Activated naive CD8-positive, alpha-beta T cell treated with anti-CD3 and anti-CD28 coated beads, Interleukin-2, amount 10 ng/mL, durations not matched to agents 7 days and 5 days (primary cell): ENCODE measurements at regions not wholly inside any gene's neighbourhood (a gene's known extent, or its start where the extent isn't known, plus 50 kb on each side); places are given as distances from the start of the nearest gene placed in this dataset.

Source experiments
- ATAC-seq: fragments of 150-1000 bp; cut with Tn5 transposase; one replicate; pipeline ENCODE4 v1.10.0; 2021; ENCODE audit warnings: low read depth, moderate library complexity
- POLR2A ChIA-PET: fragments of 350-600 bp; sonication (Branson Sonifier 250); formaldehyde crosslinking; loops from one replicate; lab custom pipeline; 2021; ENCODE audit warnings: antibody characterized with exemption; lab: Charles Lee
- DNase-seq: peaks from one replicate; pipeline ENCODE4 v3.0.0; 2021
- H3K27ac Mint-ChIP-seq: one replicate; pipeline ENCODE4 v1.8.0; 2022; ENCODE audit warnings: mild to moderate bottlenecking, mixed read lengths
- H3K27me3 Mint-ChIP-seq: one replicate; pipeline ENCODE4 v1.8.0; 2022; ENCODE audit warnings: mild to moderate bottlenecking, moderate library complexity, mixed read lengths
- H3K36me3 Mint-ChIP-seq: one replicate; pipeline ENCODE4 v1.8.0; 2021; ENCODE audit warnings: mild to moderate bottlenecking, mixed read lengths
- H3K4me1 Mint-ChIP-seq: one replicate; pipeline ENCODE4 v1.8.0; 2021; ENCODE audit warnings: mixed read lengths
- H3K4me3 Mint-ChIP-seq: one replicate; pipeline ENCODE4 v1.8.0; 2022; ENCODE audit warnings: mild to moderate bottlenecking, moderate library complexity, mixed read lengths
- H3K9me3 Mint-ChIP-seq: one replicate; pipeline ENCODE4 v1.8.0; 2021; ENCODE audit warnings: mixed read lengths

GRCh38 chr6:119637768-119638167 is 288.2 kb upstream of the MAN1A1 start:
- Mint-ChIP-seq H3K9me3 (no peaks in the 10 kb centered on the region), H3K27me3 (peaks cover 3% of the 10 kb centered on the region), H3K27ac (no peak overlapping the region), H3K36me3 (no peaks in the 10 kb centered on the region), H3K4me3 (no peak overlapping the region), H3K4me1 (peaks cover 3% of the 10 kb centered on the region)
- DNase-seq (no peak), ATAC-seq (no peak)
- POLR2A ChIA-PET: no interaction called here

DNA sequence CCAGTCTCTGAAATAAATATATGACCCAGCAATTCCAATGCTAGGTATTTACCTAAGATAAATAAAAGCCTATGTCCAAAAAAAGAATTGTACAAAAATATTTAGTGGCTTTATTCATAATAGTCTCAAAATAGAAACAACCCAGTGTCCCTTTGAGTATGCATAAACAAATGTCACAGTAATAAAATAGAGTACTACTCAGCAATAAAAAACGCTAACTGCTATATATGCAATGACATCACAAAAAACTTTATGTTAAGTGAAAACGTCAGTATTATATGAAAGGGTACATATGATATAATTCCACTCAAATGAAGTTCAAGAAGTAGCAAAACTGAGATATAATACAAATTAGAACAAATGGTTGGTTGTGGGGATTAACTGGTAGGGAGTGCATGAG is 286.5 kb upstream of the MAN1A1 start:
- Mint-ChIP-seq H3K9me3 (no peaks in the 10 kb centered on the region), H3K27ac (no peak overlapping the region), H3K36me3 (no peaks in the 10 kb centered on the region), H3K4me3 (no peak overlapping the region), H3K27me3 (peaks cover 3% of the 10 kb centered on the region), H3K4me1 (peaks cover 3% of the 10 kb centered on the region)
- no peak for ATAC-seq
- DNase-seq: no peak
- POLR2A ChIA-PET: no interaction called here

DNA sequence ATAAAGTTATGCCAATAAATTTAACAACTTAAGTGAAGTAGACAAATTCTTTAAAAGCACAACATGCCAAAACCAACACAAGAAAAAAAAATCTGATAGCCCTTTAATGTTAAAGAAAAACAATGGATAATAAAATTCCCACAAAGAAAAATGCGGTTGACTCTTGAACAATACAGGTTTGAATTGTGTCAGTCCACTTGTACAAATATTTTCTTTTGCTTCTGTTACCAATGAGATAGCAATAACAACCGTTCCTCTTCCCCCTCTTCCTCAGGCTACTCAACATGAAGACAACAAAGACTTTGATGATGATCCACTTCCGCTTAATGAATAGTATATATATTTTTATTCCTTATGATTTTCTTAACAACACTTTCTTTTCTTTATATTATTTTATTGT is 283.9 kb upstream of the MAN1A1 start:
- Mint-ChIP-seq H3K27me3 (no peaks in the 10 kb centered on the region), H3K27ac (no peak overlapping the region), H3K4me3 (no peak overlapping the region), H3K4me1 (peaks cover 3% of the 10 kb centered on the region), H3K9me3 (no peaks in the 10 kb centered on the region), H3K36me3 (no peaks in the 10 kb centered on the region)
- DNase-seq (no peak), ATAC-seq (no peak)
- POLR2A ChIA-PET: no interaction called here

DNA sequence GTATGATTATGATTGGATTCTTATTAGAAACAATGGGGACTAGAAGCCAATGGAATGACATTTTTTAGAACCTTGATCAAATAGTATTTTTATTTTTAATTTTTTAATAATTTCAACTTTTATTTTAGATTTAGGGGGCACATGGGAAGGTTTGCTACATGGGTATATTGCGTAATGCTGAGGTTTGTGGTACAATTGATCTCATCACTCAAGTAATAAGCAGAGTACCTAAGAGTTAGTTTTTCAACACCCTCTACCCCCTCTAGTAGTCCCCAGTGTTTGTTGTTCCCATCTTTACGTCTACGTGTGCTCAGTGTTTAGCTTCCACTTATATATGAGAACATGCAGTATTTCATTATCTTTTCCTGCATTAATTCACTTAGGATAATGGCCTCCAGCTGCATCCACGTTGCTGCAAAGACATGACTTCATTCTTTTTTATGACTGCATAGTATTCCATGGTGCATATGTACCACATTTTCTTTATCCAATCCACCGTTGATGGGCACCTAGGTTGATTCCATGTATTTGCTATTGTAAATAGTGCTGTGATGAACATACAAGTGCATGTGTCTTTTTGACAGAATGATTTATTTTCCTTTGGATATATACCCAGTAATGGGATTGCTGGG is 281.1 kb upstream of the MAN1A1 start:
- Mint-ChIP-seq H3K27ac (no peak overlapping the region), H3K4me1 (no peaks in the 10 kb centered on the region), H3K9me3 (no peaks in the 10 kb centered on the region), H3K36me3 (no peaks in the 10 kb centered on the region), H3K27me3 (no peaks in the 10 kb centered on the region), H3K4me3 (no peak overlapping the region)
- ATAC-seq (no peak), DNase-seq (no peak)
- POLR2A ChIA-PET: no interaction called here

DNA sequence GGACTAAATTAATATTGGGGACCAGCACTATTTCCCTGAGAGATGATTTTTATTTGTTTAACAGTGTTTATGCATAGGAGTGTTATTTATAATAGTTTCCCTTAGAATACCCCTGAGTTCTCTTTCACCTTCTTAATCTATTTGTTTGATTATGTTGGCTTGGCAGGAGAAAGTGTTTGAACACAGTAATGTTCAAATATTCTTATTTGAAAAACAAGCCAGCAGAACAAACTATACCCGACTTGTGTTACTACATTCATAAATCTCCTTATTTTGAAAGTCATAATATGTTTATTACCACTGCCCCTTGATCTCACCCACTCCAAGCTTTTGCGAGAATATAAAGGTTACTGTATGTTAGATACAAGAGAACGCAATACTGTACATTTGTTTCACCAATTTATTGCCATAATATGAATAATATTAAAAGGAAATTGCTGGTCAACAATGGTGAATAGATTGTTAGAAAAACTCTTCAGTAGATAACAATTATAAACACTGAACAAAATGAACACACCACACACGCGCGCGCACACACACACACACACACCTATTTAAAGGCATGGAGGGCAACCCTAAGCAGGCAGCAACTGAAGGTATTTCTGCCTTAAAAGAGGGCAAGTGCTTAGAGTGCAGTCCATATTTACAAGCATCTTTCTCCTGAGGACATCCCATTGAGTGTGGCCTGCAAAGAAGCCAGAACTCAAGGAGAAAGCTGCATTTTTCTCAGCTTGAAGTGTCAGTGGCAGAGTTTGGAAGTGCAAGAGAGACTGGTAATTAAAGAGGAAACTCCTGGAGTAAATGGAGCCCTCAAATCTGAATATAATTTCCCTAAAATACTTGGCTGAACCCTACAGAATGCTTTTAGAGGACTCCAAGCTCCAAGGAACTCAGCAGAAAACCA is 279.4 kb upstream of the MAN1A1 start:
- Mint-ChIP-seq H3K36me3 (no peaks in the 10 kb centered on the region), H3K27ac (no peak overlapping the region), H3K4me1 (no peaks in the 10 kb centered on the region), H3K27me3 (no peaks in the 10 kb centered on the region), H3K9me3 (no peaks in the 10 kb centered on the region), H3K4me3 (no peak overlapping the region)
- no peak for ATAC-seq
- DNase-seq: no peak
- POLR2A ChIA-PET: no interaction called here

DNA sequence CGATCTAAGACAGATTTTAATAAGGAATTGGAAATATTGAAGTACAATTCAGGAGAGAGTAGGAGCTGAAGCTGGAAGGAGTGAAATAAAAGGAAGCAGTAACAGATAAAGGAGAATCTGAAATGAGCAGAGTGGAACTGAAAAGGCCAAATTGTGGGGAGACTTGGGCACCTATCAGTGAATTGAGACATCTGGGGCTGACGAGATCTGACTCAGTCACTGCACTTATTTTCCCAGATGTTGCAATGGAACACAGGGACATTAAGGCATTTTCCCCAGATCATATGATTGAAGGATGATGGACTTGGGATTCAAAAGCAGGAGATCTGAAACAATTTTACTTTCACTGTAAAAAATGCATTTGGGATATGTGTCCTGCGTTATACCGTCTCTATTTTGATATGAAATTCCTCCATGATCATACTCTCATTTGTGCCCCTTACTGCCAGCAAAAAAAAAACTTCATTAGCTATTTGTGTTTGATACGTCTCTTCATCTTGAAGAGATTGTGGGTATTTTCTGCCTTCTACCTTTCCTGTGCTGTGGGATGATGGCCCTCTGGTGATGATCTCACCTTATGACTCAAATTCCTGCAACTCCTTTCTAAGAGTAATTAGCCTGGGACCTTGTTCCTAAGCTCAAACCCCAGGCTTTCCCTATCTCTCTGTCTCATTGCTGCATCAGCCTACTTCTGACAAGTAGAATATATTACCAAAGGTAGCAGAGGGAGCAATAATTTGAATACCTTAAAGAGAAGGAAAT is 278.5 kb upstream of the MAN1A1 start:
- H3K4me3 Mint-ChIP-seq: no peak overlapping the region
- H3K27ac Mint-ChIP-seq: no peak overlapping the region
- H3K27me3 Mint-ChIP-seq: no peaks in the 10 kb centered on the region
- no peaks in the 10 kb centered on the region for H3K4me1 Mint-ChIP-seq
- POLR2A ChIA-PET: no interaction called here
- no peaks in the 10 kb centered on the region for H3K9me3 Mint-ChIP-seq
- DNase-seq (no peak), ATAC-seq (no peak)
- H3K36me3 Mint-ChIP-seq: no peaks in the 10 kb centered on the region

- Mint-ChIP-seq H3K9me3 (no peaks in the 10 kb centered on the region), H3K27me3 (no peaks in the 10 kb centered on the region), H3K4me3 (no peak overlapping the region), H3K27ac (no peak overlapping the region), H3K4me1 (no peaks in the 10 kb centered on the region), H3K36me3 (no peaks in the 10 kb centered on the region)
- DNase-seq (no peak), ATAC-seq (no peak)
- POLR2A ChIA-PET: no interaction called here
Observed at GRCh38 chr6:119626884-119627619, 277.5 kb upstream of the MAN1A1 start.

DNA sequence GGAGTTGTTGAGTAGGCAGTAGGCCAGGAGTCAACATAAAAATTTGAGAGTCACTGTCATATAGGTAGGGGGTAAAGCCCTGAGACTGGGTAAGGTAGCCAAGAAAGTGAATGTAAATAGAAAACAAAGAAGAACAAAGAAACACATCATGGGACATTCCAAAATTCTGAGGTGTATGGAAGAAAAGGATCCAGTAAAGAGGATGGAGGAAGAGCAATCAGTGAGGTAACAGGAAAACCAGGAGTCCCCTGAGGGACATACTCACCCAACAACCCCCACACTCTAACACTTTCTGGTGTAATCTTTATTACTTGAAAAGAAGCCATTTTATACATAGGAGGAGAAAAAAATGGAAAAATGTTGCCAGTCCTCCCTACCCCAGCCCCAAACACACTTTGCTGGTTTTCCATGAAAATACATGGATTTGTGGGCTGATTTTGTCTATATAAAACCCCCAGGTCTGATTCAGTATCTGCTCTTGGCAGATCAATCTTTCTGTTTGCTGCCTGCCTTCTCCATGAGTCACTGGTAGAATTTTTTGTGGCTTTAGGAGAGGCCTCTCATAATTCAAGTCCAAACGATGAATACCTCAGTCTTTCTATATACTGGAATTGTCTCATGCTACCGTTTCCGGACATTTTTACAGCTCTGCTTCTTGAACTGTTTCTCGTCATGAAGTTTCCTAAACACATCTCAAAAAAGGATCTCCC is 271.4 kb upstream of the MAN1A1 start:
- Mint-ChIP-seq H3K9me3 (no peaks in the 10 kb centered on the region), H3K4me3 (no peak overlapping the region), H3K4me1 (no peaks in the 10 kb centered on the region), H3K36me3 (no peaks in the 10 kb centered on the region), H3K27me3 (peaks cover 4% of the 10 kb centered on the region), H3K27ac (no peak overlapping the region)
- DNase-seq: no peak
- no peak for ATAC-seq
- POLR2A ChIA-PET: no interaction called here

GRCh38 chr6:119614138-119614537 is 264.6 kb upstream of the MAN1A1 start:
- ATAC-seq (no peak), DNase-seq (no peak)
- Mint-ChIP-seq H3K9me3 (no peaks in the 10 kb centered on the region), H3K27me3 (peaks cover 8% of the 10 kb centered on the region), H3K27ac (no peak overlapping the region), H3K36me3 (no peaks in the 10 kb centered on the region), H3K4me1 (peaks cover 2% of the 10 kb centered on the region), H3K4me3 (no peak overlapping the region)
- POLR2A ChIA-PET: no interaction called here

GRCh38 chr6:119612911-119613381 is 263.4 kb upstream of the MAN1A1 start:
- POLR2A ChIA-PET: no interaction called here
- H3K36me3 Mint-ChIP-seq: no peaks in the 10 kb centered on the region

GRCh38 chr6:119612176-119612891 is 262.8 kb upstream of the MAN1A1 start:
- Mint-ChIP-seq H3K27ac (no peak overlapping the region), H3K4me3 (no peak overlapping the region), H3K36me3 (no peaks in the 10 kb centered on the region), H3K9me3 (no peaks in the 10 kb centered on the region), H3K27me3 (peaks cover 7% of the 10 kb centered on the region), H3K4me1 (peaks cover 4% of the 10 kb centered on the region)
- ATAC-seq (no peak), DNase-seq (no peak)
- POLR2A ChIA-PET: no interaction called here

More at GRCh38 chr6:119612911-119613381, 263.4 kb upstream of the MAN1A1 start:
- Mint-ChIP-seq H3K4me3 (no peak overlapping the region), H3K4me1 (peaks cover 4% of the 10 kb centered on the region), H3K27ac (no peak overlapping the region), H3K9me3 (no peaks in the 10 kb centered on the region), H3K27me3 (peaks cover 7% of the 10 kb centered on the region)
- ATAC-seq (no peak), DNase-seq (no peak)

DNA sequence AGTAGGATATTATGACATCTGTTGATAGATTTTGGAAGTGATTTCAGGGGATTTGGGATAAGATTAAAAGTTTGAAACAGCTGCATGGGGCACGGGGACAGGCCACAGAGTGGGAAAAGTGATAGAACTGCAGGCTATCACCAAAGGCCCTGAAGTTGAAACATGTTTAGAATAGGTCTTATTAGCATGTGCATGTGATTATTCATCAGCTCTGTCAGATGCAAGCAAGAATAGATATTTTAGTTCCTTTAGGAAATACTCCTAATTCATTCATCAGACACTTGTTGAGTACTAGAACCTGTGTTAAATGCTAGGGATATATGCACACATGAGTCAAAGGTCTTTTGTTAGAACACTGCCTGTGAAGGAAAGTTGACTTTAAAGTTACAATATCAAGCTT is 261.2 kb upstream of the MAN1A1 start:
- ATAC-seq (no peak), DNase-seq (no peak)
- peaks cover 4% of the 10 kb centered on the region for H3K27me3 Mint-ChIP-seq
- H3K4me3 Mint-ChIP-seq: no peak overlapping the region
- H3K36me3 Mint-ChIP-seq: no peaks in the 10 kb centered on the region
- H3K9me3 Mint-ChIP-seq: no peaks in the 10 kb centered on the region
- H3K27ac Mint-ChIP-seq: no peak overlapping the region
- H3K4me1 Mint-ChIP-seq: peaks cover 4% of the 10 kb centered on the region
- POLR2A ChIA-PET: no interaction called here
